HL-60 (cell line): ENCODE measurements at regions not wholly inside any gene's neighbourhood (a gene's known extent, or its start where the extent isn't known, plus 50 kb on each side); places are given as distances from the start of the nearest gene placed in this dataset.

Experiments used
- DNase-seq, 2 experiments: peaks; one replicate each; pipeline ENCODE4 v3.0.0-alpha.2; 2010 to 2020; ENCODE audit warnings: low read depth in 1 of 2, low spot score in 1 of 2
- H3K27ac ChIP-seq: fragments of 250-450 bp; sonication (Bioruptor Pico); replicated peaks from 2 replicates; pipeline ENCODE4 v1.5.1; 2020; ENCODE audit warnings: mild to moderate bottlenecking, moderate library complexity
- H3K27me3 ChIP-seq: fragments of 250-450 bp; sonication (Bioruptor Pico); 2 replicates; pipeline ENCODE4 v1.5.1; 2021; ENCODE audit warnings: mild to moderate bottlenecking, moderate library complexity; ENCODE audit not compliant: insufficient read depth, poor library complexity, severe bottlenecking
- H3K4me3 ChIP-seq: replicated peaks from 2 replicates; pipeline ENCODE4 v1.5.1; 2011; ENCODE audit warnings: mild to moderate bottlenecking, control low read depth, low read length; ENCODE audit not compliant: insufficient read depth
- CTCF ChIP-seq: IDR thresholded peaks from one replicate; pipeline ENCODE4 v1.5.1; 2011; ENCODE audit warnings: low read length, control low read depth, inconsistent platforms; ENCODE audit not compliant: insufficient read depth
- GABPA ChIP-seq: IDR thresholded peaks from 2 replicates; pipeline ENCODE4 v1.6.1; 2012; ENCODE audit warnings: low read depth
- POLR2AphosphoS5 ChIP-seq: IDR thresholded peaks from 2 replicates; pipeline ENCODE4 v1.6.1; 2012; ENCODE audit warnings: low read depth
- REST ChIP-seq: IDR thresholded peaks from 2 replicates; pipeline ENCODE4 v1.6.1; 2012; ENCODE audit warnings: low read depth; ENCODE audit not compliant: insufficient replicate concordance
- SPI1 ChIP-seq: IDR thresholded peaks from 2 replicates; pipeline ENCODE4 v1.6.1; 2012; ENCODE audit warnings: low read depth, mild to moderate bottlenecking, borderline replicate concordance

DNA sequence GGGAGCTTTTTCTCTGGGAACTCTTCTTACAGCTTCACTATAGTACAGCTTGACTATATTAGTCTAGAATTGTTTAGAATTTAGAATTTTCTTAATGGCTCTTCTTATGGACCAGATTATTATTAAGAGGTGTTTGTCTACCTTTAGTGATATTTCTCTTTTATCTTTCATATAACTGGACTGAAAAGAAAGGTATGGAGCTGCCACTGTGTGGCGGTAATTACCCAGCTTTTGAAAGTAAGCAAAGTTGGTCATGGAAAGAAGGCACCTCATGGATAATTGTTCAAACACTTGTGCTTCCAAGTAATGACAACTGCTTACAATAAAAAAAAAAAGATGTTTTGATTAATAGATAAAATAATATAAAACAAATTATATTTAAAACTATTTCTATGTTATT lies 1112.5 kb downstream of the TECRL start:
- no peak overlapping the region for H3K27ac ChIP-seq
- no peak for TF ChIP-seq SPI1
- no peak for TF ChIP-seq CTCF
- no peak for TF ChIP-seq GABPA
- TF ChIP-seq REST, result no peak
- no peak for TF ChIP-seq POLR2AphosphoS5
- no peak overlapping the region for H3K4me3 ChIP-seq
- H3K27me3 ChIP-seq, result no peaks in the 10 kb centered on the region
- DNase-seq, result no peak

GRCh38 chr4:63275491-63275890 lies 1133.8 kb downstream of the TECRL start:
- H3K4me3 ChIP-seq, result no peak overlapping the region
- no peak overlapping the region for H3K27ac ChIP-seq
- TF ChIP-seq POLR2AphosphoS5, result no peak
- TF ChIP-seq SPI1, result no peak
- no peak for TF ChIP-seq REST
- no peak for TF ChIP-seq CTCF
- no peak for TF ChIP-seq GABPA
- no peaks in the 10 kb centered on the region for H3K27me3 ChIP-seq
- no peak for DNase-seq

DNA sequence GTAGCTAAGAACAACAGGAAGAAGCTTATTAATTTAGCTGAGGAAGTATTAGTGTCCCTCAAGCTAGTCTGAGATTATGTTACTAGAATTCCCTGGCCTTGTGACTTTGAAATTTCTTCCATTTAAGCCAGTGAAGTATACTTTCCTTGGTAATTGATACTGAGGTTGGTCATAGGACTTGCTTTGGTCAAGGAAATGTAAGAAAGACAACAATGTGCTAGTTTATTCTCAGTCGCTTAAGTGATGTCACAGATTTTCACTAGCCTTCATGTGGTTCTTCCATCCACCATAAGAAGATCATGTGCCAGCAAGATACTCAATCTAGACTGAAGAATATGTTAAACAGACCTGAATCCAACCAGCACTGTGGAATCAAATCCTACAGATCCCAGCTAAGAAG lies 1140.1 kb downstream of the TECRL start:
- no peak for DNase-seq
- no peak overlapping the region for H3K27ac ChIP-seq
- TF ChIP-seq REST (no peak), SPI1 (no peak), GABPA (no peak), CTCF (no peak), POLR2AphosphoS5 (no peak)
- no peak overlapping the region for H3K4me3 ChIP-seq
- H3K27me3 ChIP-seq, result no peaks in the 10 kb centered on the region
